DOHH2 (cell line): ENCODE measurements at regions not wholly inside any gene's neighbourhood (a gene's known extent, or its start where the extent isn't known, plus 50 kb on each side); places are given as distances from the start of the nearest gene placed in this dataset.

ENCODE experiments used
- H3F3A ChIP-seq: fragments of 200-600 bp; sonication (generic), shearing (Covaris generic); 2 replicates; pipeline ENCODE4 v1.6.0; 2016; ENCODE audit warnings: antibody characterized with exemption, mild to moderate bottlenecking; ENCODE audit not compliant: control insufficient read depth, insufficient read depth
- H3K27ac ChIP-seq: fragments of 200-600 bp; sonication (generic); 2 replicates; pipeline ENCODE4 v1.5.1; 2014; ENCODE audit warnings: low read depth, mild to moderate bottlenecking, low read length, moderate library complexity
- H3K27me3 ChIP-seq: fragments of 200-600 bp; sonication (generic); 2 replicates; pipeline ENCODE4 v1.6.1; 2014; ENCODE audit warnings: mild to moderate bottlenecking, low read length, mixed read lengths; ENCODE audit not compliant: control insufficient read depth
- H3K36me3 ChIP-seq: fragments of 200-600 bp; sonication (generic); 2 replicates; pipeline ENCODE4 v1.6.1; 2014; ENCODE audit warnings: mild to moderate bottlenecking, low read length, moderate library complexity, mixed read lengths; ENCODE audit not compliant: control insufficient read depth
- H3K4me1 ChIP-seq: fragments of 200-600 bp; sonication (generic); 2 replicates; pipeline ENCODE4 v1.6.1; 2014; ENCODE audit warnings: mild to moderate bottlenecking, low read length, mixed read lengths; ENCODE audit not compliant: control insufficient read depth
- H3K4me2 ChIP-seq: fragments of 200-600 bp; sonication (generic); 2 replicates; pipeline ENCODE4 v1.6.0; 2014; ENCODE audit warnings: mild to moderate bottlenecking, low read length, moderate library complexity
- H3K4me3 ChIP-seq: fragments of 200-600 bp; sonication (generic); 2 replicates; pipeline ENCODE4 v1.5.1; 2014; ENCODE audit warnings: mild to moderate bottlenecking, low read length, mixed read lengths
- H3K79me2 ChIP-seq: fragments of 200-600 bp; sonication (generic); 2 replicates; pipeline ENCODE4 v1.6.1; 2014; ENCODE audit warnings: mild to moderate bottlenecking, low read length, mixed read lengths; ENCODE audit not compliant: control insufficient read depth
- H3K9me2 ChIP-seq: fragments of 200-600 bp; sonication (generic); replicated peaks from 2 replicates; pipeline ENCODE4 v1.6.1; 2014; ENCODE audit warnings: mild to moderate bottlenecking, low read length, mixed read lengths; ENCODE audit not compliant: control insufficient read depth
- H3K9me3 ChIP-seq: fragments of 200-600 bp; sonication (generic); 2 replicates; pipeline ENCODE4 v1.6.1; 2014; ENCODE audit warnings: antibody characterized with exemption, low read length, mixed read lengths; ENCODE audit not compliant: control insufficient read depth, insufficient read depth
- H4K20me1 ChIP-seq: fragments of 200-600 bp; sonication (generic); 2 replicates; pipeline ENCODE4 v1.6.0; 2014; ENCODE audit warnings: low read depth, mild to moderate bottlenecking, antibody characterized with exemption, low read length, moderate library complexity; ENCODE audit not compliant: control insufficient read depth, insufficient read depth
- CTCF ChIP-seq: fragments of 200-600 bp; sonication (generic); IDR thresholded peaks from one replicate; pipeline ENCODE4 v1.5.1; 2014; ENCODE audit warnings: antibody characterized with exemption, mild to moderate bottlenecking, low read depth, low read length; ENCODE audit not compliant: poor library complexity, severe bottlenecking
- EZH2phosphoT487 ChIP-seq: fragments of 200-600 bp; sonication (generic); IDR thresholded peaks from 2 replicates; pipeline ENCODE4 v1.6.1; 2017; ENCODE audit warnings: borderline replicate concordance, mild to moderate bottlenecking, antibody characterized with exemption, low read length, moderate library complexity, mixed read lengths

- H3K27ac ChIP-seq = no peak overlapping the region
- no peaks in the 10 kb centered on the region for H3K4me1 ChIP-seq
- no peaks in the 10 kb centered on the region for H3K9me3 ChIP-seq
- no peaks in the 10 kb centered on the region for H3K9me2 ChIP-seq
- peaks cover 24% of the 10 kb centered on the region for H3K27me3 ChIP-seq
- H4K20me1 ChIP-seq = no peaks in the 10 kb centered on the region
- TF ChIP-seq EZH2phosphoT487 (no peak), CTCF (no peak)
- no peak overlapping the region for H3K4me2 ChIP-seq
- H3K4me3 ChIP-seq = no peak overlapping the region
- H3K79me2 ChIP-seq = no peaks in the 10 kb centered on the region
- H3F3A ChIP-seq = no peaks in the 10 kb centered on the region
- H3K36me3 ChIP-seq = no peaks in the 10 kb centered on the region
Measured at GRCh38 chr5:176740702-176741496, 69.5 kb upstream of the UNC5A start.

DNA sequence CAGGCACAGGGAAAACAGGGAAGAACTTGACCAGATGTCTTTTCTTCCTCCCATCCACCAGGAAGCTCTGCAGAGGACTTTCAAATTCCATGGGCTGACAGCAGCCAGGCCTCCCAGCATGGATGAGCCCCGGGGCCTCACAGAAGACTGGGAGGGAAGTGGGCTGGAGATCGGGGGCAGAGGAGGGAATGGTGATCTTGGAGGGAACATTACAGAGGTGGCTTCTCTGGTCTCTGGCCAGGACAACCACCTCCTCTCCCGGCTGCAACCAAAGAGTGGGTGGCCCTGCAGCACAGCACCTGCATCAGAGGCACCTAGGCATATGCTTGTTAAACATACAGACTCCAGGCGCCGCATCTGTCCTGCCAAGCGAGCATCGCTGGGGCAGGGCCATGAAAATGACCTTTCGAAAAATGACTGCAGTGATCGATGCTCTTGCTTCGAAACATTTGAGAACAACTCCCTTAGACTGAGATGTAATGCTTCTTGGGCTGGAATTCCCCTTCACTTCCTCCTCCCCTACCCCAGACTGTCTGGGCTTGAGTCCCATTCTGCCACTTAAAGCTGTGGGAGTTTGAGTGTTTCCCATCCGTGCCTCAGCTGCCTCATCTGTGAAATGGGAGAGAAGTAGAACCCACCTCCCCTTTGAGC, 68.7 kb upstream of the UNC5A start:
- H3K27ac ChIP-seq = no peak overlapping the region
- TF ChIP-seq CTCF = no peak
- no peak for TF ChIP-seq EZH2phosphoT487
- H3K9me3 ChIP-seq = no peaks in the 10 kb centered on the region
- H3F3A ChIP-seq = no peaks in the 10 kb centered on the region
- no peaks in the 10 kb centered on the region for H3K4me1 ChIP-seq
- H3K9me2 ChIP-seq = no peaks in the 10 kb centered on the region
- H3K4me3 ChIP-seq = no peak overlapping the region
- peaks cover 27% of the 10 kb centered on the region for H3K27me3 ChIP-seq
- no peaks in the 10 kb centered on the region for H3K79me2 ChIP-seq
- H4K20me1 ChIP-seq = no peaks in the 10 kb centered on the region
- H3K36me3 ChIP-seq = no peaks in the 10 kb centered on the region
- H3K4me2 ChIP-seq = no peak overlapping the region

- no peak for TF ChIP-seq EZH2phosphoT487
- no peak for TF ChIP-seq CTCF
- no peak overlapping the region for H3K27ac ChIP-seq
- no peaks in the 10 kb centered on the region for H3K9me2 ChIP-seq
- no peak overlapping the region for H3K4me3 ChIP-seq
- peaks cover 27% of the 10 kb centered on the region for H3K27me3 ChIP-seq
- no peaks in the 10 kb centered on the region for H3K4me1 ChIP-seq
- H4K20me1 ChIP-seq = no peaks in the 10 kb centered on the region
- H3K79me2 ChIP-seq = no peaks in the 10 kb centered on the region
- no peaks in the 10 kb centered on the region for H3F3A ChIP-seq
- H3K4me2 ChIP-seq = no peak overlapping the region
- H3K36me3 ChIP-seq = no peaks in the 10 kb centered on the region
- no peaks in the 10 kb centered on the region for H3K9me3 ChIP-seq
Measured at GRCh38 chr5:176742246-176743105, 67.9 kb upstream of the UNC5A start.
